Right atrium auricular region (tissue), 2 donors: ENCODE measurements at regions not wholly inside any gene's neighbourhood (a gene's known extent, or its start where the extent isn't known, plus 50 kb on each side); places are given as distances from the start of the nearest gene placed in this dataset.

Source experiments
- DNase-seq: peaks from one replicate; pipeline ENCODE4 v3.0.0-alpha.2; 2019; ENCODE audit warnings: low spot score
- H3K27ac ChIP-seq, 2 donors: fragments of 200-600 bp; sonication (generic); 1 replicate in 1 of 2; 2 replicates in 1 of 2; pipeline ENCODE4 v1.5.1; 2016 to 2019
- H3K27me3 ChIP-seq, 2 donors: fragments of 200-600 bp; sonication (generic); one replicate each; pipeline versions ENCODE4 v1.5.1 to v1.6.0; 2017 to 2019
- H3K36me3 ChIP-seq: fragments of 200-600 bp; sonication (generic); one replicate; pipeline ENCODE4 v1.5.1; 2016
- H3K4me1 ChIP-seq, 2 donors: fragments of 200-600 bp; sonication (generic); one replicate each; pipeline versions ENCODE4 v1.5.1 to v1.6.0; 2017 to 2019
- H3K4me3 ChIP-seq, 2 donors: fragments of 200-600 bp; sonication (generic); 1 replicate in 1 of 2; 2 replicates in 1 of 2; pipeline ENCODE4 v1.5.1; 2017 to 2019; ENCODE audit warnings: mild to moderate bottlenecking in 1 of 2, moderate library complexity in 1 of 2
- H3K9me3 ChIP-seq, 2 donors: fragments of 200-600 bp; sonication (generic); one replicate each; pipeline ENCODE4 v1.5.1; 2019
- CTCF ChIP-seq, 2 donors: fragments of 200-600 bp; sonication (generic); IDR thresholded peaks; one replicate each; pipeline ENCODE4 v1.5.1; 2019; ENCODE audit warnings: antibody characterized with exemption in 2 of 2

- no peak for DNase-seq
- H3K9me3 ChIP-seq: peaks cover 0 to 7% of the 10 kb centered on the region in 2 donors
- no peak for TF ChIP-seq CTCF (IDR thresholded peaks at IDR 0.05)
- no peak overlapping the region for H3K4me3 ChIP-seq
- H3K36me3 ChIP-seq: no peaks in the 10 kb centered on the region
- no peak overlapping the region for H3K27ac ChIP-seq
- no peaks in the 10 kb centered on the region for H3K4me1 ChIP-seq
- no peaks in the 10 kb centered on the region for H3K27me3 ChIP-seq
These were observed 337.6 kb downstream of the SLITRK6 start for GRCh38 chr13:85461621-85462020.

- H3K4me3 ChIP-seq: no peak overlapping the region
- H3K27ac ChIP-seq: no peak overlapping the region
- TF ChIP-seq CTCF (IDR thresholded peaks at IDR 0.05): no peak
- no peaks in the 10 kb centered on the region for H3K36me3 ChIP-seq
- no peaks in the 10 kb centered on the region for H3K4me1 ChIP-seq
- no peaks in the 10 kb centered on the region for H3K9me3 ChIP-seq
- no peaks in the 10 kb centered on the region for H3K27me3 ChIP-seq
- no peak for DNase-seq
These were observed 353.7 kb downstream of the SLITRK6 start for GRCh38 chr13:85445534-85445933.

- H3K36me3 ChIP-seq: no peaks in the 10 kb centered on the region
- no peak for TF ChIP-seq CTCF (IDR thresholded peaks at IDR 0.05)
- H3K4me3 ChIP-seq: no peak overlapping the region
- H3K27ac ChIP-seq: no peak overlapping the region
- no peaks in the 10 kb centered on the region for H3K4me1 ChIP-seq
- H3K27me3 ChIP-seq: no peaks in the 10 kb centered on the region
- H3K9me3 ChIP-seq: no peaks in the 10 kb centered on the region
- DNase-seq: no peak
These were observed 357.2 kb downstream of the SLITRK6 start for GRCh38 chr13:85441975-85442374.

DNA sequence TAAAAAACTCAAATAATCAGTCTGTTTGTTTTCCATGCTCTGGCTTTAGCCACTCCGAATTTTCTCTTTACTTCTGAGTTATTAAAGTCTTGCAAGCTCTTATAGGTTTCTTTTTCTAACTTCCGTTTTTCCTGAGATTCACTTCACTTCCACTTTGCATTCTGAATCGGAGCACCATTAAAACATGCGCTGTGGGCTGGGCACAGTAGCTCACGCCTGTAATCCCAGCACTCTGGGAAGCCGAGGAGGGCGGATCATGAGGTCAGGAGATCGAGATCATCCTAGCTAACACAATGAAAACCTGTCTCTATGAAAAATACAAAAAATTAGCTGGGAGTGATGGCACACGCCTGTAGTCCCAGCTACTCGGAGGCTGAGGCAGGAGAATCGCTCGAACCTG is 357.9 kb downstream of the SLITRK6 start:
- H3K9me3 ChIP-seq: no peaks in the 10 kb centered on the region
- no peaks in the 10 kb centered on the region for H3K27me3 ChIP-seq
- no peak for TF ChIP-seq CTCF (IDR thresholded peaks at IDR 0.05)
- no peak for DNase-seq
- no peaks in the 10 kb centered on the region for H3K36me3 ChIP-seq
- H3K27ac ChIP-seq: no peak overlapping the region
- no peaks in the 10 kb centered on the region for H3K4me1 ChIP-seq
- H3K4me3 ChIP-seq: no peak overlapping the region

DNA sequence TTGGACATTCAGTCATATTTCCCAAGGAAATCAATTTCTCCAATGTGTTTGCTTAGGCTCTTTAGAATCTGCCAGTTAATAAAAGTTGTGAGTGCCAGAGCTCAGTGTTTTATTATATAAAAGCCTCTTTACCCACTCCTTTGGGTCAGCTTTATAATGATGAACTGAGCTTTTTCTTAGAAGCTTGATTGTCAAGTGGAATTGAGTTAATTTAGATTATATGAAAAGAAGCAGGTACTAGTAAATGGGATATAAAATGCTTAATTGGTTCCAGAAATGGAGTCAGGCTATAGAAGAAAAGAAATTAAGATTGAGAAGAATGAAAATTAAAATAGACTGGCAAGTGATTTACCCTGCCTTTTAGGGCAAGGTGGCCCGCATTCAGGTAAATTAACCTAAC is 363.2 kb downstream of the SLITRK6 start:
- no peak for TF ChIP-seq CTCF (IDR thresholded peaks at IDR 0.05)
- Histone ChIP-seq H3K4me3 (no peak overlapping the region), H3K4me1 (no peaks in the 10 kb centered on the region), H3K36me3 (no peaks in the 10 kb centered on the region), H3K27me3 (no peaks in the 10 kb centered on the region), H3K27ac (no peak overlapping the region), H3K9me3 (no peaks in the 10 kb centered on the region)
- no peak for DNase-seq

GRCh38 chr13:85434927-85435326 is 364.3 kb downstream of the SLITRK6 start:
- no peak for DNase-seq
- no peak overlapping the region for H3K27ac ChIP-seq
- H3K27me3 ChIP-seq: no peaks in the 10 kb centered on the region
- no peaks in the 10 kb centered on the region for H3K4me1 ChIP-seq
- H3K36me3 ChIP-seq: no peaks in the 10 kb centered on the region
- no peak overlapping the region for H3K4me3 ChIP-seq
- H3K9me3 ChIP-seq: no peaks in the 10 kb centered on the region
- TF ChIP-seq CTCF (IDR thresholded peaks at IDR 0.05): no peak
